HuH-7.5 (cell line): ENCODE measurements at regions not wholly inside any gene's neighbourhood (a gene's known extent, or its start where the extent isn't known, plus 50 kb on each side); places are given as distances from the start of the nearest gene placed in this dataset.

ENCODE experiments used
- DNase-seq: peaks from one replicate; pipeline ENCODE4 v3.0.0; 2011; ENCODE audit warnings: low spot score

GRCh38 chr3:159904455-159904854 lies 84.2 kb upstream of the IL12A start:
- DNase-seq: no peak

- DNase-seq: no peak
Measured at GRCh38 chr3:159904911-159905310, 83.7 kb upstream of the IL12A start.

GRCh38 chr3:159907828-159908227 lies 80.8 kb upstream of the IL12A start:
- DNase-seq: no peak

GRCh38 chr3:159910991-159911663 lies 77.5 kb upstream of the IL12A start:
- DNase-seq: no peak

GRCh38 chr3:159911664-159912037 lies 77.0 kb upstream of the IL12A start:
- no peak for DNase-seq

GRCh38 chr3:159913712-159914414 lies 74.8 kb upstream of the IL12A start:
- peak; percentile 19 for DNase-seq

- DNase-seq: no peak
Measured at GRCh38 chr3:159914426-159914825, 74.2 kb upstream of the IL12A start.

- no peak for DNase-seq
Measured at GRCh38 chr3:159916052-159916451, 72.6 kb upstream of the IL12A start.

GRCh38 chr3:159917141-159917540 lies 71.5 kb upstream of the IL12A start:
- no peak for DNase-seq

- no peak for DNase-seq
Measured at GRCh38 chr3:159919873-159920272, 68.8 kb upstream of the IL12A start.

- DNase-seq: no peak
Measured at GRCh38 chr3:159922193-159922840, 66.3 kb upstream of the IL12A start.

- no peak for DNase-seq
Measured at GRCh38 chr3:159922861-159923312, 65.7 kb upstream of the IL12A start.

GRCh38 chr3:159923336-159923735 lies 65.3 kb upstream of the IL12A start:
- no peak for DNase-seq

GRCh38 chr3:159923956-159924355 lies 64.7 kb upstream of the IL12A start:
- no peak for DNase-seq

- no peak for DNase-seq
Measured at GRCh38 chr3:159924411-159924810, 64.2 kb upstream of the IL12A start.

GRCh38 chr3:159925248-159925647 lies 63.4 kb upstream of the IL12A start:
- DNase-seq: no peak

GRCh38 chr3:159926573-159926972 lies 62.1 kb upstream of the IL12A start:
- DNase-seq: no peak

- no peak for DNase-seq
Measured at GRCh38 chr3:159928071-159928491, 60.6 kb upstream of the IL12A start.

GRCh38 chr3:159928666-159929065 lies 60.0 kb upstream of the IL12A start:
- DNase-seq: no peak

- no peak for DNase-seq
Measured at GRCh38 chr3:159929171-159930141, 59.2 kb upstream of the IL12A start.

GRCh38 chr3:159934216-159934615 lies 54.4 kb upstream of the IL12A start:
- DNase-seq: no peak

- no peak for DNase-seq
Measured at GRCh38 chr3:159936541-159936940, 52.1 kb upstream of the IL12A start.
